SJCRH30 (cell line): ENCODE measurements at regions not wholly inside any gene's neighbourhood (a gene's known extent, or its start where the extent isn't known, plus 50 kb on each side); places are given as distances from the start of the nearest gene placed in this dataset.

Experiments used
- DNase-seq, 2 experiments: peaks; one replicate each; pipeline ENCODE4 v3.0.0-alpha.2; 2015 to 2020
- H3K27ac ChIP-seq: fragments of 250-450 bp; sonication (Bioruptor Pico); 2 replicates; pipeline ENCODE4 v1.5.1; 2020; ENCODE audit warnings: mild to moderate bottlenecking, moderate library complexity
- H3K27me3 ChIP-seq: fragments of 250-450 bp; sonication (Bioruptor Pico); 2 replicates; pipeline ENCODE4 v1.5.1; 2020; ENCODE audit warnings: mild to moderate bottlenecking, moderate library complexity
- H3K36me3 ChIP-seq: fragments of 250-450 bp; sonication (Bioruptor Pico); 2 replicates; pipeline ENCODE4 v1.5.1; 2020; ENCODE audit warnings: mild to moderate bottlenecking, moderate library complexity
- H3K4me1 ChIP-seq: fragments of 250-450 bp; sonication (Bioruptor Pico); 2 replicates; pipeline ENCODE4 v1.5.1; 2020; ENCODE audit warnings: mild to moderate bottlenecking, moderate library complexity
- H3K4me3 ChIP-seq: fragments of 250-450 bp; sonication (Bioruptor Pico); 2 replicates; pipeline ENCODE4 v1.5.1; 2020; ENCODE audit warnings: mild to moderate bottlenecking, moderate library complexity
- H3K9me3 ChIP-seq: fragments of 250-450 bp; sonication (Bioruptor Pico); replicated peaks from 2 replicates; pipeline ENCODE4 v1.5.1; 2020; ENCODE audit warnings: mild to moderate bottlenecking, moderate library complexity

GRCh38 chr10:118246332-118247295, 95.5 kb downstream of the FAM204A start:
- Histone ChIP-seq H3K9me3 (no peaks in the 10 kb centered on the region), H3K36me3 (no peaks in the 10 kb centered on the region), H3K4me3 (no peak overlapping the region), H3K27me3 (peaks cover 14% of the 10 kb centered on the region), H3K27ac (no peak overlapping the region), H3K4me1 (no peaks in the 10 kb centered on the region; the same call in 1 of the 2 replicates)
- no peak for DNase-seq

GRCh38 chr10:118243907-118244306, 98.2 kb downstream of the FAM204A start:
- no peak for DNase-seq
- Histone ChIP-seq H3K36me3 (no peaks in the 10 kb centered on the region), H3K27me3 (peaks cover 12% of the 10 kb centered on the region)

GRCh38 chr10:118241229-118242137, 100.6 kb downstream of the FAM204A start:
- H3K27ac ChIP-seq: no peak overlapping the region
- H3K9me3 ChIP-seq: no peaks in the 10 kb centered on the region
- no peak overlapping the region for H3K4me3 ChIP-seq
- H3K36me3 ChIP-seq: no peaks in the 10 kb centered on the region
- H3K27me3 ChIP-seq: peaks cover 12% of the 10 kb centered on the region
- H3K4me1 ChIP-seq: no peaks in the 10 kb centered on the region
- DNase-seq: peak; percentile 68 to 89

More at GRCh38 chr10:118243907-118244306, 98.2 kb downstream of the FAM204A start:
- Histone ChIP-seq H3K9me3 (no peaks in the 10 kb centered on the region), H3K4me3 (no peak overlapping the region), H3K4me1 (no peaks in the 10 kb centered on the region), H3K27ac (no peak overlapping the region)

- no peaks in the 10 kb centered on the region for H3K9me3 ChIP-seq
- H3K4me1 ChIP-seq: no peaks in the 10 kb centered on the region
- peaks cover 12% of the 10 kb centered on the region for H3K27me3 ChIP-seq
- no peak overlapping the region for H3K4me3 ChIP-seq
- H3K36me3 ChIP-seq: no peaks in the 10 kb centered on the region
- DNase-seq: no peak
- H3K27ac ChIP-seq: no peak overlapping the region
These were observed 102.9 kb downstream of the FAM204A start for GRCh38 chr10:118239236-118239630.

GRCh38 chr10:118238573-118239235, 103.4 kb downstream of the FAM204A start:
- no peaks in the 10 kb centered on the region for H3K36me3 ChIP-seq
- no peak overlapping the region for H3K4me3 ChIP-seq
- H3K4me1 ChIP-seq: no peaks in the 10 kb centered on the region
- H3K9me3 ChIP-seq: no peaks in the 10 kb centered on the region
- no peak overlapping the region for H3K27ac ChIP-seq
- DNase-seq: peak in 1 of 2 experiments; percentile 17
- H3K27me3 ChIP-seq: peaks cover 12% of the 10 kb centered on the region

GRCh38 chr10:118237930-118238329, 104.2 kb downstream of the FAM204A start:
- H3K9me3 ChIP-seq: no peaks in the 10 kb centered on the region
- H3K4me1 ChIP-seq: no peaks in the 10 kb centered on the region
- DNase-seq: no peak
- H3K27ac ChIP-seq: no peak overlapping the region
- no peak overlapping the region for H3K4me3 ChIP-seq
- peaks cover 10% of the 10 kb centered on the region for H3K27me3 ChIP-seq
- H3K36me3 ChIP-seq: no peaks in the 10 kb centered on the region

GRCh38 chr10:118234683-118235082, 107.4 kb downstream of the FAM204A start:
- Histone ChIP-seq H3K36me3 (no peaks in the 10 kb centered on the region), H3K9me3 (no peaks in the 10 kb centered on the region), H3K27ac (no peak overlapping the region), H3K27me3 (no peaks in the 10 kb centered on the region), H3K4me3 (no peak overlapping the region), H3K4me1 (no peaks in the 10 kb centered on the region)
- DNase-seq: no peak

- Histone ChIP-seq H3K27me3 (no peaks in the 10 kb centered on the region), H3K27ac (no peak overlapping the region), H3K4me1 (no peaks in the 10 kb centered on the region), H3K36me3 (no peaks in the 10 kb centered on the region), H3K9me3 (0 out of 2 replicates have a peak, but pooled peaks cover 2% of the 10 kb centered on the region), H3K4me3 (no peak overlapping the region)
- no peak for DNase-seq
These were observed 121.7 kb downstream of the FAM204A start for GRCh38 chr10:118220346-118220850.

- no peak for DNase-seq
- H3K4me1 ChIP-seq: peaks cover 13% of the 10 kb centered on the region
- H3K36me3 ChIP-seq: no peaks in the 10 kb centered on the region
- H3K9me3 ChIP-seq: no peaks in the 10 kb centered on the region
- H3K27ac ChIP-seq: no peak overlapping the region
- no peaks in the 10 kb centered on the region for H3K27me3 ChIP-seq
- H3K4me3 ChIP-seq: no peak overlapping the region
These were observed 123.6 kb downstream of the FAM204A start for GRCh38 chr10:118218562-118218961.

- H3K4me1 ChIP-seq: peaks cover 17% of the 10 kb centered on the region
- no peaks in the 10 kb centered on the region for H3K9me3 ChIP-seq
- H3K4me3 ChIP-seq: no peak overlapping the region
- H3K27ac ChIP-seq: no peak overlapping the region
- no peak for DNase-seq
- no peaks in the 10 kb centered on the region for H3K27me3 ChIP-seq
- no peaks in the 10 kb centered on the region for H3K36me3 ChIP-seq
These were observed 125.5 kb downstream of the FAM204A start for GRCh38 chr10:118216571-118217170.

- peaks cover 17% of the 10 kb centered on the region for H3K4me1 ChIP-seq
- no peak overlapping the region for H3K4me3 ChIP-seq
- no peak for DNase-seq
- no peak overlapping the region for H3K27ac ChIP-seq
- no peaks in the 10 kb centered on the region for H3K36me3 ChIP-seq
- no peaks in the 10 kb centered on the region for H3K27me3 ChIP-seq
- H3K9me3 ChIP-seq: no peaks in the 10 kb centered on the region
These were observed 126.1 kb downstream of the FAM204A start for GRCh38 chr10:118216020-118216419.

GRCh38 chr10:118214776-118215175, 127.3 kb downstream of the FAM204A start:
- Histone ChIP-seq H3K36me3 (no peaks in the 10 kb centered on the region), H3K9me3 (no peaks in the 10 kb centered on the region), H3K4me3 (no peak overlapping the region), H3K4me1 (peaks cover 22% of the 10 kb centered on the region), H3K27me3 (no peaks in the 10 kb centered on the region), H3K27ac (no peak overlapping the region)
- no peak for DNase-seq

GRCh38 chr10:118213436-118213835, 128.7 kb downstream of the FAM204A start:
- no peaks in the 10 kb centered on the region for H3K27me3 ChIP-seq
- peak in 1 of 2 experiments; percentile 33 for DNase-seq
- no peak overlapping the region for H3K4me3 ChIP-seq
- no peaks in the 10 kb centered on the region for H3K9me3 ChIP-seq
- H3K4me1 ChIP-seq: peaks cover 33% of the 10 kb centered on the region
- no peaks in the 10 kb centered on the region for H3K36me3 ChIP-seq
- no peak overlapping the region for H3K27ac ChIP-seq

- no peak overlapping the region for H3K4me3 ChIP-seq
- no peaks in the 10 kb centered on the region for H3K36me3 ChIP-seq
- DNase-seq: no peak
- no peak overlapping the region; the same call in 1 of the 2 replicates for H3K27ac ChIP-seq
- no peaks in the 10 kb centered on the region for H3K27me3 ChIP-seq
- peaks cover 34% of the 10 kb centered on the region for H3K4me1 ChIP-seq
- no peaks in the 10 kb centered on the region for H3K9me3 ChIP-seq
These were observed 131.8 kb downstream of the FAM204A start for GRCh38 chr10:118210276-118210675.
